ENCODE measurements at regions not wholly inside any gene's neighbourhood (a gene's known extent, or its start where the extent isn't known, plus 50 kb on each side); places are given as distances from the start of the nearest gene placed in this dataset.

GRCh38 chr6:4397307-4397706, 261.9 kb upstream of the ECI2 start:
- H3K4me1 Mint-ChIP-seq = peaks cover 0 to 2% of the 10 kb centered on the region in 2 donors
- ATAC-seq (replicated peaks) = no peak
- no peak overlapping the region for H3K4me3 Mint-ChIP-seq
- H3K27me3 Mint-ChIP-seq = peaks cover 26 to 48% of the 10 kb centered on the region in 2 donors
- no peaks in the 10 kb centered on the region for H3K9me3 Mint-ChIP-seq
- H3K27ac Mint-ChIP-seq = no peak overlapping the region
- H3K36me3 Mint-ChIP-seq = no peaks in the 10 kb centered on the region
- no peak for DNase-seq

- no peak overlapping the region for H3K27ac Mint-ChIP-seq
- H3K27me3 Mint-ChIP-seq = peaks cover 21 to 44% of the 10 kb centered on the region in 2 donors
- DNase-seq (no peak), ATAC-seq (replicated peaks) (no peak)
- H3K4me1 Mint-ChIP-seq = no peaks in the 10 kb centered on the region
- no peaks in the 10 kb centered on the region for H3K9me3 Mint-ChIP-seq
- H3K4me3 Mint-ChIP-seq = no peak overlapping the region
- no peaks in the 10 kb centered on the region for H3K36me3 Mint-ChIP-seq
Observed at GRCh38 chr6:4396044-4396443, 260.7 kb upstream of the ECI2 start.

DNA sequence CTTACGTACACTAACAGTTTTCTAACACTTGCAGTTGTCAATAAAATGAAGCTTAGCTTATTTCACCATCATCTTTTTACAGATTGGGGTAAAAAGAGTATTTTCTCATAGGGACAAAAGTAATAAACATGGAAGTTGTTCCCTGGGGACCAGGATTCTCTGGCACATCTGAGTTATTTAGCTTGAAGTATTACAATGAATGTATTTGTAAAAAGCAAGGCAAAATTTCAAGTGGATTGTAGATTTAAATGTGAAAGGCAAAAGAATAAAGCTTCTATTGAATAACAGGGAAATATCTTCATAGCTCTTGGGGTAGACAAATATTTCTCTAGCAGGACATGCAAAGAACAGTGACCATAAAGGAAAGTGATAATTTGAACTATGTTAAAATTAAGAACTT, 260.0 kb upstream of the ECI2 start:
- Mint-ChIP-seq H3K27me3 (peaks cover 19 to 40% of the 10 kb centered on the region in 2 donors), H3K4me1 (no peaks in the 10 kb centered on the region), H3K4me3 (no peak overlapping the region), H3K36me3 (no peaks in the 10 kb centered on the region), H3K9me3 (no peaks in the 10 kb centered on the region), H3K27ac (no peak overlapping the region)
- ATAC-seq (replicated peaks) (no peak), DNase-seq (no peak)

GRCh38 chr6:4394786-4395185, 259.4 kb upstream of the ECI2 start:
- H3K4me3 Mint-ChIP-seq = no peak overlapping the region
- no peak for DNase-seq

DNA sequence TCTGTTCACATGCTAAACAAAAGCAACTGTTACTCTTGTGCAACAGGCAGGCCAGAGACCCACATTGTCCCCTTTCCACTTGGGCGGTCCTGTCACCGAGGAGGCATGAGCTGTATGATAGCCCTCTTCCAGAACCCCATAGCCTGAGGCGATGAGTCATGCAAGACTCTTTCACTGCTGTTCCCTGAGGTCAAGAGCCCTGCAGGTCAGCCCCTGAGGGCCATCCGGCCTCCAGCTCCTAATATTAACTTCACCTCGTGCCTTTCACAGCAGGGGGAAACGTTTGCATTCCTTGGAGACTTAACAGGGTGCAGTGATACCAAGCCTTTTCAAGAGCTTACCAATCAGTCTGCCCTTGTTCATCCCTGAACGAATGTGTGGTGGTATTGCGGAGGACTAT, 253.3 kb upstream of the ECI2 start:
- Mint-ChIP-seq H3K4me3 (no peak overlapping the region), H3K36me3 (peaks cover 7 to 14% of the 10 kb centered on the region in 2 donors), H3K27me3 (peaks cover 31 to 40% of the 10 kb centered on the region in 2 donors), H3K4me1 (no peaks in the 10 kb centered on the region), H3K9me3 (peaks cover 12 to 14% of the 10 kb centered on the region in 2 donors), H3K27ac (no peak overlapping the region)
- DNase-seq (no peak), ATAC-seq (replicated peaks) (no peak)

More at GRCh38 chr6:4394786-4395185, 259.4 kb upstream of the ECI2 start:
- no peak for ATAC-seq (replicated peaks)
- Mint-ChIP-seq H3K9me3 (no peaks in the 10 kb centered on the region), H3K36me3 (no peaks in the 10 kb centered on the region), H3K27me3 (peaks cover 16 to 37% of the 10 kb centered on the region in 2 donors), H3K4me1 (no peaks in the 10 kb centered on the region), H3K27ac (no peak overlapping the region)

- ATAC-seq (replicated peaks) = no peak
- DNase-seq = no peak
- H3K4me3 Mint-ChIP-seq = no peak overlapping the region
- H3K36me3 Mint-ChIP-seq = peaks cover 11 to 31% of the 10 kb centered on the region in 2 donors
- H3K4me1 Mint-ChIP-seq = no peaks in the 10 kb centered on the region
- peaks cover 29 to 34% of the 10 kb centered on the region in 2 donors for H3K9me3 Mint-ChIP-seq
- H3K27me3 Mint-ChIP-seq = peaks cover 50 to 51% of the 10 kb centered on the region in 2 donors
- H3K27ac Mint-ChIP-seq = no peak overlapping the region
Observed at GRCh38 chr6:4384656-4385055, 249.3 kb upstream of the ECI2 start.

DNA sequence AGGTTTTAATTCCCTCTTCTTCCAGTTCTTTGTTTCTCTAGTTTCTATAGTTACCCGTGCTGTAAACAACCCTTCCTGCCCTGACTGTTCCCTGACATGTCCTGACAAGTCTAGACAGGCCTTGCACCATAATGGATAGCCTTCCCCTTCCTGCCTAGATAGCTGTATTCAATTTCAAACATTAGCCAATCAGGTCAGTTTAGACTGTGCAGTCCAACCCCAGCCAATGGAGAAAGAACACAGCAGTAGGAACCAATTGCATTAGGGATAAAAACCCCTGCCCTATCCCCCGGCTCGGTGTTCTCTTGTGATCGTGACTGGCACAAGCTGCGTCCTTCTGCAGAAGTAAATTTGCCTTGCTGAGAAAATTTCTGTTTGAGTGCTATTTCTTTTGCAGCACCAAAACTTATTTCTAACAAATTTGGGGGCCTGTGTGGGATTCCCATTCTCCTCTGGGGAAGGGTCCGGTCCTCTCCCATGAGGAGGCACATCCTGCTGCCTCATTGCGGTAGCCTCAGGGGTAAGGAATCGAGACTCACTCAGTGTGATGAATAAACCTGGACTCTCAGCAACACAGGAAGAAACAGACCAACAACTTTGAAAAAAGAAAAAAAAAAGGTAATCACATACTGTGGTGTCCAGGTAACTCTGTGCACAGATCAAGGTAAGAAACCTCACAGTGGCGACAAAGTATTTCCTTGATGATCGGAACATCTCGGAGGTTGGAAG, 248.7 kb upstream of the ECI2 start:
- no peak for ATAC-seq (replicated peaks)
- Mint-ChIP-seq H3K9me3 (peaks cover 29 to 34% of the 10 kb centered on the region in 2 donors), H3K36me3 (peaks cover 11 to 31% of the 10 kb centered on the region in 2 donors), H3K4me1 (no peaks in the 10 kb centered on the region), H3K4me3 (no peak overlapping the region), H3K27me3 (peaks cover 52 to 55% of the 10 kb centered on the region in 2 donors), H3K27ac (no peak overlapping the region)
- no peak for DNase-seq

- Mint-ChIP-seq H3K4me1 (no peaks in the 10 kb centered on the region), H3K4me3 (no peak overlapping the region), H3K36me3 (peaks cover 11 to 31% of the 10 kb centered on the region in 2 donors), H3K27me3 (peaks cover 54 to 58% of the 10 kb centered on the region in 2 donors), H3K27ac (peak overlapping the region; percentile 48), H3K9me3 (peaks cover 33 to 34% of the 10 kb centered on the region in 2 donors)
- DNase-seq (no peak), ATAC-seq (replicated peaks) (no peak)
Observed at GRCh38 chr6:4382362-4382853, 247.0 kb upstream of the ECI2 start.

DNA sequence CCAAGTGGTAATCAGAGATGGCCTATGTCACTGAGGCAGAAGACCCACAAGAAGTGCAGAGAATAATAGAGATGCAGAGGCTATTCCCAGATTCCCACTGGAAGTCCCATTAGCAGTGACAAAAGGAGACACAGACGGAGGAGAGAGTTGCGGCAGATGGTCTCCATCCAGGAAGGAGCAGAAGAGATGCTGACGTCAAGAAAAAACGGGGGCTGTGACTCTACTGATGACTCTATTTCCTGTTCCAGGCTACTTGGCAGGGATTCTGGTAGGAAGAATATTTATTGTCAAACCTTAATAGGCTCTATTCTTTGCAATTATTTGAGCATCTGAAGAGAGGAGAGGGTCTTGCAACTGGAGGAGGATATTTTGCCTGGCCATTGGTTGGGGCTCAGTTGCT, 246.0 kb upstream of the ECI2 start:
- H3K9me3 Mint-ChIP-seq = peaks cover 33 to 34% of the 10 kb centered on the region in 2 donors

DNA sequence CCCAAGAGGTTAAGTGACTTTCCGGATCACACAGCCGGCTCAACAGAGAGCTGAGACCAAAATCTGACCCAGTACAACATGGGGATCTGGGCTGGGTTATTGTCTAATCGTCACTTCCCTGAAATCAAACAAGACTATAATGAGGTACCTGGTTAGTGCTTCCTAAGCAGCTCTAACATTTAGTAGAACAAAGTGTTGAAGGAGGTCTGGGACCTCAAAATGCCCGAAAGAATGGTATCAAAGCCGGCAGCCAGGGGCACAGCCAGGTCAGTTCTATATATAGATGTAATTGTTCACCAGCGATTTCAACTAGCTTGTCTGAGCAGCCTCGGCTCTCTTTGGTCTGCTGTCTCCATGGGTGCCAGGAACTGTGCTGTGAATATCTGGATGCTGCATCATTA, 245.5 kb upstream of the ECI2 start:
- H3K36me3 Mint-ChIP-seq = peaks cover 11 to 28% of the 10 kb centered on the region in 2 donors
- no peak overlapping the region for H3K27ac Mint-ChIP-seq
- no peak for DNase-seq
- H3K9me3 Mint-ChIP-seq = peaks cover 33 to 34% of the 10 kb centered on the region in 2 donors
- no peak overlapping the region for H3K4me3 Mint-ChIP-seq
- peaks cover 55 to 61% of the 10 kb centered on the region in 2 donors for H3K27me3 Mint-ChIP-seq
- no peaks in the 10 kb centered on the region for H3K4me1 Mint-ChIP-seq
- no peak for ATAC-seq (replicated peaks)

More for the DNA sequence above, 246.0 kb upstream of the ECI2 start:
- ATAC-seq (replicated peaks) (no peak), DNase-seq (no peak)
- H3K27me3 Mint-ChIP-seq = peaks cover 53 to 62% of the 10 kb centered on the region in 2 donors
- no peak overlapping the region for H3K27ac Mint-ChIP-seq
- H3K4me1 Mint-ChIP-seq = no peaks in the 10 kb centered on the region
- peaks cover 11 to 31% of the 10 kb centered on the region in 2 donors for H3K36me3 Mint-ChIP-seq
- no peak overlapping the region for H3K4me3 Mint-ChIP-seq

GRCh38 chr6:4379958-4380357, 244.6 kb upstream of the ECI2 start:
- Mint-ChIP-seq H3K27ac (no peak overlapping the region), H3K9me3 (peaks cover 28 to 29% of the 10 kb centered on the region in 2 donors), H3K4me3 (no peak overlapping the region), H3K4me1 (no peaks in the 10 kb centered on the region), H3K27me3 (peaks cover 56 to 61% of the 10 kb centered on the region in 2 donors), H3K36me3 (peaks cover 11 to 25% of the 10 kb centered on the region in 2 donors)
- ATAC-seq (replicated peaks) = no peak
- DNase-seq = no peak

DNA sequence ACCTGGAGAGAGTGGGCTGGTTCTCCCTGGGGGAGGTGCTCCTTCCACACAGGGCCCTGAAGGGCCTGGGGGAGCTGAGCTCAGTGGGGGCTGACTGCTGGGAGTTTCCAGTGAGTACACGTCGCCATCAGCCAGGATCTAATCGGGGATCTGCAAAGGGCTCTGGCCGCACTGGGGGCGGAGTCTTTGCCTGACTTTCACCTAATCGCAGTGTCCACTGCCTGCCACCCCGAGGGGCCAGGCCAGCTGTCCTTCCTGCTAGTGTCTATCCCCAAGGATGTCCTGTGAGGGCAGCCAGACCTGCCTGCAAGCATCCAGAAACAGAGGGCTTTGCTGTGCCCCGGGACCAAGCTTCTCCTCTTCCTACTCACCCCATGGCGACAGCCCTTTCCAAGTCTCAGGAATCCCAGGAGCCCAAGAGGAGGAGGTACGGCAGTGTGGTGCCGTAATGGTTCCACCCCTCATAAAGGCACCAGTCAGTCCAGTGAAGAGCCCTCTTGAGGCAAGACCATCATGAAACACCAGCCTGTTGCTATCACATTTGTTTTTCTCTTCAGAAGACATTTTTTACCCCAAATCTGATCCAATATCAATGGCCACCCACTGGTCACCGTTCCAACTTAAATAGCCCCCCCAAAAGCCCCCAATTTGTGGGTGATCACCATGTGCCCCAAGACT, 243.1 kb upstream of the ECI2 start:
- Mint-ChIP-seq H3K4me3 (no peak overlapping the region), H3K27ac (no peak overlapping the region), H3K36me3 (peaks cover 4 to 17% of the 10 kb centered on the region in 2 donors), H3K4me1 (no peaks in the 10 kb centered on the region), H3K9me3 (peaks cover 19 to 20% of the 10 kb centered on the region in 2 donors), H3K27me3 (peaks cover 57 to 62% of the 10 kb centered on the region in 2 donors)
- ATAC-seq (replicated peaks) (no peak), DNase-seq (no peak)

- ATAC-seq (replicated peaks) (no peak), DNase-seq (no peak)
- H3K36me3 Mint-ChIP-seq = peaks cover 4 to 14% of the 10 kb centered on the region in 2 donors
- H3K27me3 Mint-ChIP-seq = peaks cover 62% of the 10 kb centered on the region in 2 donors
- H3K4me1 Mint-ChIP-seq = peaks cover 5% of the 10 kb centered on the region in 2 donors
- H3K9me3 Mint-ChIP-seq = peaks cover 13 to 15% of the 10 kb centered on the region in 2 donors
- no peak overlapping the region for H3K4me3 Mint-ChIP-seq
- no peak overlapping the region for H3K27ac Mint-ChIP-seq
Observed at GRCh38 chr6:4377603-4378002, 242.2 kb upstream of the ECI2 start.

GRCh38 chr6:4374216-4374615, 238.8 kb upstream of the ECI2 start:
- no peak overlapping the region for H3K4me3 Mint-ChIP-seq
- ATAC-seq (replicated peaks) = no peak
- peaks cover 47 to 56% of the 10 kb centered on the region in 2 donors for H3K27me3 Mint-ChIP-seq
- peaks cover 6 to 7% of the 10 kb centered on the region in 2 donors for H3K4me1 Mint-ChIP-seq
- DNase-seq = no peak
- no peak overlapping the region for H3K27ac Mint-ChIP-seq
- peaks cover 0 to 4% of the 10 kb centered on the region in 2 donors for H3K9me3 Mint-ChIP-seq
- no peaks in the 10 kb centered on the region for H3K36me3 Mint-ChIP-seq

Data from stimulated activated naive B cell treated with anti-CD40 and anti-IgM and Interleukin-4, amounts not matched to agents 10 μg/mL and 1 μg/mL and 100 μg/mL, for 72 hours (primary cell).